Skeletal muscle tissue (tissue), 3 donors: ENCODE measurements at regions not wholly inside any gene's neighbourhood (a gene's known extent, or its start where the extent isn't known, plus 50 kb on each side); places are given as distances from the start of the nearest gene placed in this dataset.
"Not testable (repeated sequence)": the region's sequence is repeated elsewhere in the genome, so short reads cannot be mapped to it uniquely, and the experiment has no call there.

ENCODE experiments used
- H3K27ac ChIP-seq: one replicate; pipeline ENCODE4 v1.7.0; 2013; ENCODE audit warnings: mild to moderate bottlenecking, low read depth, low read length, inconsistent platforms
- H3K27me3 ChIP-seq, 3 donors: one replicate each; pipeline ENCODE4 v1.7.0; 2013; ENCODE audit warnings: low read length in 3 of 3; ENCODE audit not compliant: control insufficient read depth in 3 of 3, insufficient read depth in 3 of 3
- H3K36me3 ChIP-seq, 3 donors: one replicate each; pipeline ENCODE4 v1.7.0; 2013; ENCODE audit warnings: low read length in 3 of 3; ENCODE audit not compliant: control insufficient read depth in 3 of 3, insufficient read depth in 3 of 3
- H3K4me1 ChIP-seq, 3 donors: one replicate each; pipeline ENCODE4 v1.7.0; 2013; ENCODE audit warnings: low read length in 3 of 3, mild to moderate bottlenecking in 3 of 3; ENCODE audit not compliant: control insufficient read depth in 3 of 3, insufficient read depth in 3 of 3
- H3K4me3 ChIP-seq, 3 donors: one replicate each; pipeline ENCODE4 v1.7.0; 2013; ENCODE audit warnings: low read length in 3 of 3
- H3K9ac ChIP-seq, 3 donors: one replicate each; pipeline ENCODE4 v1.7.0; 2013; ENCODE audit warnings: low read length in 3 of 3, mild to moderate bottlenecking in 3 of 3, moderate library complexity in 2 of 3, low read depth in 1 of 3
- H3K9me3 ChIP-seq, 3 donors: one replicate each; pipeline ENCODE4 v1.7.0; 2013; ENCODE audit warnings: low read length in 3 of 3; ENCODE audit not compliant: control insufficient read depth in 3 of 3
- donor health status: Osteomylitis.

GRCh38 chr14:105915546-105915945 lies 389.2 kb downstream of the TMEM121 start:
- not testable (repeated sequence) for H3K9ac ChIP-seq, H3K27me3 ChIP-seq, H3K4me3 ChIP-seq, H3K27ac ChIP-seq, H3K9me3 ChIP-seq, H3K4me1 ChIP-seq, H3K36me3 ChIP-seq

GRCh38 chr14:105917136-105917932 lies 391.0 kb downstream of the TMEM121 start:
- not testable (repeated sequence) for H3K4me1 ChIP-seq, H3K9me3 ChIP-seq, H3K4me3 ChIP-seq, H3K27ac ChIP-seq, H3K36me3 ChIP-seq, H3K27me3 ChIP-seq, H3K9ac ChIP-seq

DNA sequence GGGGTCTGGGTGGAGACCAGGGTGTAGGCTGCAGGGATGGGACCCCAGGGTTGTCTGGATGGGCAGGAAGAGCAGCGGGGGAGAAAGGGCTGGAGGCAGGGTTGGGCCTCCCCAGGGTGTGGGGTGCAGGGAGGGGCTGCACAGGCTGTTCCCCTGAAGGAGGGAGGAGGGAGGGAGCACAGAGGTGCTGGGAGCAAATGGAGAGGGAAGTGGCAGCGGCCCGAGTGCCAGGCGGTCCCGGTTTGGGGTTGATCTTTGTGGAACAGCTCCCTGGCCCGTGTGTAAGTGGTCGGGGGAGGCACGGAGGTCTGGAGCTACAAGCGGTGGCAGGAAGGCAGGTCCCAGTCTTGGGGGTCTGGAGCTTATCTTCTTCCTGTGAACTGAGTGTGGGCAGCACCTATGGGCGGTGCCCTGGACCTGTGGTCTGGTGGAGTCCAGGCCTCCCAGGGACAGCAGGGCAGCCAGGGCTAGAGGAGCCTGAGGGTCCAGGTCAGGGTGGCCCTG lies 391.6 kb downstream of the TMEM121 start:
- Histone ChIP-seq H3K27me3 (no peaks in the 10 kb centered on the region), H3K9ac (no peak overlapping the region), H3K36me3 (no peaks in the 10 kb centered on the region), H3K27ac (no peak overlapping the region), H3K9me3 (peaks cover 0 to 3% (median 2%) of the 10 kb centered on the region in 3 donors), H3K4me1 (no peaks in the 10 kb centered on the region), H3K4me3 (no peak overlapping the region)

DNA sequence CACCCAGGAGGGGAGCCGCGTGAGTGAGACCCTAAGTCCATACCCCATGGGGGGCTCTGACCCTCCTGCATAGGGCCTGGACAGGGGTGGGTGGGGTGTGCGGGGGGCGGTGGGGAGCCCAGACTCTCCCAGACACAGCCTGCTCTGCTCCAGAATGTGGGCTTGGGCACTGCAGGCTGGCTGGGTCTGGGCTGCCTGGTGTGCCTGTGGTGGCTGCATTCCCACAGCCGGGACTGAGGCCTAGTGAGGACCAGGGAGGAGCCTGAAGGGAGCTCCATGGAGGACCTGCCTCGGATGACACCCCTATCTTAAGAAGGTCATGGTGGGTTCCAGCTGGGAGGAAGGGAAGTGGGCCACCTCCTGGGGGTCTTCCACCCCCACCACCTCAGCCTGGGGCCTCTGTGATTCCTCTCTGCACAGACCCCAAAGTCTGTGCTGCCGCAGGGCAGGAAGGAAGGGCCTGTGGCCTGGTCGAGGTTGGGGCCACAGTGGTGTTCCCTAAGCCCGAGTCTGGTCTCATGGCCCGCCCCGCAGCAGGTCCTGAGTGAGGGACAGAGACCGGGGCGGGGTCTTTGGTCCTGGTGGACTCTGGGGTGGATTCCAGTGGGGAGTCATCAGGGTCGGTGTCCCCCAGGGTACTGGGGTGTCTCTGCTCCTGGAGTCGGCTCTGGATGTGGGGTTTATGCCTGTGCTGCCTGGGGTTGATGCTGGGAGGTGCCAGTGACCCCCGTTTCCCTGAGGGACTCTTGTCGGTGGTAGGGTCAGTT lies 392.3 kb downstream of the TMEM121 start:
- H3K4me3 ChIP-seq, result no peak overlapping the region
- H3K9ac ChIP-seq, result no peak overlapping the region
- H3K27me3 ChIP-seq, result no peaks in the 10 kb centered on the region
- H3K36me3 ChIP-seq, result no peaks in the 10 kb centered on the region
- H3K27ac ChIP-seq, result no peak overlapping the region
- H3K9me3 ChIP-seq, result peaks cover 0 to 3% (median 2%) of the 10 kb centered on the region in 3 donors
- H3K4me1 ChIP-seq, result no peaks in the 10 kb centered on the region

DNA sequence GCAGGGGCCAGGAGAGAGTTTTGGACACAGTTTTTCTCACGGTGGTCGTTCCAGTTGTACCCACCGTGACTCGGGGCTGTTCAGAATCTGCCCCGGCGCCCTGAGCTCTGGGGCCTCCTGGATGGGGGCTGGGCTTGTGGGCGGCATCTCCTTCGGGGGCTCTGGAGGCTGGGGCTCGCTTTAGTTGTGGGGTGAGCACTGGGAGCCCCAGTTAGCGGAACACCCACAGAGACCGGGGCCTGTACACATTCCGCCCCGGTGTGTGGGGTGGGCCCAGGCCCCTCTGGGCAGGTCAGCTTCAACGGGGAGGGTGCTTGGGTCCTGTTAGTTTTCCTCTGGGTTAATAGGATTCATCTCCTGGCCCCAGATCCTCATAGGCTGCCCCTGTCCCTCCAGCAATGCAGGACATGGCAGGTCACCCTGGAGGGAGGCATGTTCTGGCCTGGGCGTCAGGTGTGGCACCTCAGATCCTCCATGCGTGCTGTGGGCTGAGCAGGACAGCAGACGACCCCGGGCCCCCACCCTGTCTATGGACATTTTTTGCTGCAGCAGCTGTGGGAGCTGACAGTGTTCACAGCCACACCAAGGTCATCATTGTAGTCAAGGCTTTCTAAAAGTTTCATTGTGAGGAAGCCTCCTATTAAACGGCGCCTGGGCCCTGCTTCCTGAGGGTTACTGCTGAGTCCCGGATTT lies 393.2 kb downstream of the TMEM121 start:
- peaks cover 0 to 3% (median 2%) of the 10 kb centered on the region in 3 donors for H3K9me3 ChIP-seq
- no peaks in the 10 kb centered on the region for H3K36me3 ChIP-seq
- no peak overlapping the region for H3K4me3 ChIP-seq
- no peaks in the 10 kb centered on the region for H3K27me3 ChIP-seq
- H3K4me1 ChIP-seq, result no peaks in the 10 kb centered on the region
- H3K9ac ChIP-seq, result no peak overlapping the region
- no peak overlapping the region for H3K27ac ChIP-seq

GRCh38 chr14:105920151-105920700 lies 393.8 kb downstream of the TMEM121 start:
- not testable (repeated sequence) for H3K36me3 ChIP-seq, H3K4me3 ChIP-seq, H3K27me3 ChIP-seq, H3K4me1 ChIP-seq, H3K9me3 ChIP-seq, H3K9ac ChIP-seq, H3K27ac ChIP-seq

GRCh38 chr14:105920803-105921755 lies 394.7 kb downstream of the TMEM121 start:
- not testable (repeated sequence) for H3K4me3 ChIP-seq, H3K4me1 ChIP-seq, H3K27me3 ChIP-seq, H3K27ac ChIP-seq, H3K9me3 ChIP-seq, H3K36me3 ChIP-seq, H3K9ac ChIP-seq

DNA sequence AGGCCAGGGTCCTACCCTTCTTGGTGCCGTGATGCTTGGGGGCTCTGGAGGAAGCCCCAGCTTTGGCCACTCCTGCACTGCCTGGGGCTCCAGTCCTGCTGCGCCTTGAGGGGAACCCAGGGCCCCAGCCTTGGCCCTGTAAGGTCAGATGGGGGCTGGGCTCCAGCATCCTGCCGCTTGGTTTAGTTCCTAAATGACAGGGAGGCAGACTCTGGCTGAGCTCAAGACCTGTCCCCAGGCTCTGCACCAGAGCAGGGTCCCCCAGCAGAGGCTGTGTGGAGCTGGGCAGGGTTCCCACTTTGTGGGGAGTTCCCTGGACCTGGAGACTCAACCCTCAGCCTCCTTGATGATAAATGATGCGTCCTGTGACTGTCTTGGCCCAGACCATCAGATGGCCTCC lies 395.4 kb downstream of the TMEM121 start:
- H3K4me3 ChIP-seq, H3K9ac ChIP-seq, H3K9me3 ChIP-seq, H3K4me1 ChIP-seq, H3K27ac ChIP-seq, H3K27me3 ChIP-seq, H3K36me3 ChIP-seq: not testable (repeated sequence)

DNA sequence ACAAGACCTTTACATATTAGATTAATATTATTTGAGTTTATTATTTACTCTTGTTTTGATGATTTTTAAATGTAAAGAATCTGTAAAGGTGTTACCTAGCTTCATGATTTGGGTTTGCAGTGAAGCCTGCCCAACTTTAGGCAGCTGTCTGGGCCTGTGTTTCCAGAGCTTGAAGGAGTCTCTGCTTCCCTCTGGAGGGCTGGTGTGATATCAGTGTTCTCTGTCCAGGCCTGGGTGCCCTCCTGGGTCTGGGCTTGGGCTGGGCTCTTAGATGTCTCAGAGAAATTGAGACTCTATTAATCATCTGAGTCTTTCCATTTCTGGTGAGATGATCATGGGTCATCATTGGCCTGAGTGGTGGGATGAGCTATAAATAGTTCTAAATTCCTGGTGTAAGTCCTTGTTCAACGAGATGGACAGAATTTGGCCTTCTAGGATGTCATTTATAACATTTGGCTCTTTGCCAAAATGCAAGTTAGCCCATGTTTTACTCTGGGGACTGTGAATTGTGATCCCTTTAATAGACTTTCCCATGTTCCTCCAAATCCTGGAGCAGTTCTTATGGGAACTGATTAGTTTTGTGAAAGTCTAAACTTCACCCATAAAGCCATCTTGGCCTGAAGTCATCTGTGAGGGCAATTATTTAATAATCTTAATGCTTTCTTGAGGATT lies 397.3 kb downstream of the TMEM121 start:
- not testable (repeated sequence) for H3K4me3 ChIP-seq, H3K27me3 ChIP-seq

More for the DNA sequence above, 397.3 kb downstream of the TMEM121 start:
- not testable (repeated sequence) for H3K9ac ChIP-seq, H3K4me1 ChIP-seq, H3K9me3 ChIP-seq, H3K36me3 ChIP-seq, H3K27ac ChIP-seq
